ENCODE measurements at regions not wholly inside any gene's neighbourhood (a gene's known extent, or its start where the extent isn't known, plus 50 kb on each side); places are given as distances from the start of the nearest gene placed in this dataset.

DNA sequence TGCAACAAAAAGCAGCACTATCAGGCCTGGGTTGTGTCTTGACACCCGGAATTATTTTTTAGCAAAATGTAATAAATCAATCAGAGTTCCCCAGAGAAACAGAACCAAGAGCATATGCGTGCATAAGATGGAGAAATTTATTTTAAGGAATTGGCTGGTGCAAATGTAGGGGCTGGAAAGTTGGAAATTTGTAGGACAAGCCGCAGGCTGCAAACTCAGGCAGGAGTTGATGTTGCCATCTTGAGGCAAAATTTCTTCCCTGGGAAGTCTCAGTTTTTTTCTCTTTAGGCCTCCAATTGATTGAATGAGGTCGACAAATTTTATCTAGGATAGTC, 158.9 kb upstream of the FAM20A start:
- no peak for TF ChIP-seq HDGF (IDR thresholded peaks at IDR 0.05)
- TF ChIP-seq SPI1 (IDR thresholded peaks at IDR 0.05; ENCODE audit: borderline replicate concordance, insufficient read depth, low read depth, low read length): no peak
- TF ChIP-seq HDAC6 (IDR thresholded peaks at IDR 0.05; ENCODE audit: unreplicated experiment): no peak
- TF ChIP-seq EZH2 (IDR thresholded peaks at IDR 0.05; ENCODE audit: borderline replicate concordance, control insufficient read depth, low read depth, low read length): no peak
- no peak for TF ChIP-seq POLR2AphosphoS2 (IDR thresholded peaks at IDR 0.05; ENCODE audit: low read depth, low read length)
- no peak for TF ChIP-seq FOS (IDR thresholded peaks at IDR 0.05; ENCODE audit: borderline replicate concordance, extremely low read depth, insufficient read length)
- TF ChIP-seq BHLHE40 (IDR thresholded peaks at IDR 0.05; ENCODE audit: borderline replicate concordance in 1 of 2, low read depth in 2 of 2, low read length in 1 of 2): no peak
- no peak for TF ChIP-seq TBL1XR1 (IDR thresholded peaks at IDR 0.05; ENCODE audit: low read depth, low read length)
- TF ChIP-seq HCFC1 (IDR thresholded peaks at IDR 0.05; ENCODE audit: low read length): no peak
- TF ChIP-seq, protein P1, sequence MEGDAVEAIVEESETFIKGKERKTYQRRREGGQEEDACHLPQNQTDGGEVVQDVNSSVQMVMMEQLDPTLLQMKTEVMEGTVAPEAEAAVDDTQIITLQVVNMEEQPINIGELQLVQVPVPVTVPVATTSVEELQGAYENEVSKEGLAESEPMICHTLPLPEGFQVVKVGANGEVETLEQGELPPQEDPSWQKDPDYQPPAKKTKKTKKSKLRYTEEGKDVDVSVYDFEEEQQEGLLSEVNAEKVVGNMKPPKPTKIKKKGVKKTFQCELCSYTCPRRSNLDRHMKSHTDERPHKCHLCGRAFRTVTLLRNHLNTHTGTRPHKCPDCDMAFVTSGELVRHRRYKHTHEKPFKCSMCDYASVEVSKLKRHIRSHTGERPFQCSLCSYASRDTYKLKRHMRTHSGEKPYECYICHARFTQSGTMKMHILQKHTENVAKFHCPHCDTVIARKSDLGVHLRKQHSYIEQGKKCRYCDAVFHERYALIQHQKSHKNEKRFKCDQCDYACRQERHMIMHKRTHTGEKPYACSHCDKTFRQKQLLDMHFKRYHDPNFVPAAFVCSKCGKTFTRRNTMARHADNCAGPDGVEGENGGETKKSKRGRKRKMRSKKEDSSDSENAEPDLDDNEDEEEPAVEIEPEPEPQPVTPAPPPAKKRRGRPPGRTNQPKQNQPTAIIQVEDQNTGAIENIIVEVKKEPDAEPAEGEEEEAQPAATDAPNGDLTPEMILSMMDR (IDR thresholded peaks at IDR 0.05 in 2 of 3, conservative IDR thresholded peaks at IDR 0.05 in 1 of 3; ENCODE audit: control insufficient read depth in 2 of 3, extremely low read depth in 1 of 3, insufficient read depth in 1 of 3, low read depth in 3 of 3, low read length in 3 of 3): no peak
- TF ChIP-seq, protein P2, sequence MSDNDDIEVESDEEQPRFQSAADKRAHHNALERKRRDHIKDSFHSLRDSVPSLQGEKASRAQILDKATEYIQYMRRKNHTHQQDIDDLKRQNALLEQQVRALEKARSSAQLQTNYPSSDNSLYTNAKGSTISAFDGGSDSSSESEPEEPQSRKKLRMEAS (IDR thresholded peaks at IDR 0.05; ENCODE audit: low read depth, low read length): no peak
